OCI-LY7 (cell line): ENCODE measurements at regions not wholly inside any gene's neighbourhood (a gene's known extent, or its start where the extent isn't known, plus 50 kb on each side); places are given as distances from the start of the nearest gene placed in this dataset.

Source experiments
- BruUV-seq: library from RNA; stranded (reverse); fragments of 400-500 nt; replicated peaks from 2 replicates; lab custom pipeline; 2021; lab: Mats Ljungman, UMichigan
- CTCF ChIA-PET: fragments of 300-600 bp; sonication (Branson Sonifier 250); formaldehyde crosslinking; loops from one replicate; lab custom pipeline; 2022; ENCODE audit warnings: antibody characterized with exemption; ENCODE audit not compliant: unreplicated experiment; lab: Charles Lee
- POLR2A ChIA-PET: fragments of 300-600 bp; sonication (Branson Sonifier 250); formaldehyde crosslinking; loops from one replicate; lab custom pipeline; 2022; ENCODE audit warnings: antibody characterized with exemption; lab: Charles Lee
- DNase-seq: peaks from one replicate; pipeline ENCODE4 v3.0.0-alpha.2; 2015; ENCODE audit warnings: low spot score
- H2AFZ ChIP-seq: fragments of 200-600 bp; sonication (generic), shearing (Covaris generic); 2 replicates; pipeline ENCODE4 v1.6.1; 2014; ENCODE audit warnings: mild to moderate bottlenecking, antibody characterized with exemption, low read length, moderate library complexity
- H3K27ac ChIP-seq: fragments of 200-600 bp; sonication (generic); 2 replicates; pipeline ENCODE4 v1.5.1; 2014; ENCODE audit warnings: mixed run types, low read depth, mild to moderate bottlenecking, moderate library complexity, low read length, inconsistent platforms; ENCODE audit not compliant: poor library complexity, severe bottlenecking
- H3K36me3 ChIP-seq: fragments of 200-600 bp; sonication (generic); 2 replicates; pipeline ENCODE4 v1.6.1; 2014; ENCODE audit warnings: mild to moderate bottlenecking, antibody characterized with exemption, low read length, moderate library complexity, mixed read lengths; ENCODE audit not compliant: insufficient read depth
- H3K4me1 ChIP-seq: fragments of 200-600 bp; sonication (generic); 2 replicates; pipeline ENCODE4 v1.5.1; 2014; ENCODE audit warnings: mild to moderate bottlenecking, low read length; ENCODE audit not compliant: insufficient read depth, poor library complexity, severe bottlenecking
- H3K4me2 ChIP-seq: fragments of 200-600 bp; sonication (generic); 2 replicates; pipeline ENCODE4 v1.6.1; 2014; ENCODE audit warnings: mild to moderate bottlenecking, low read length
- H3K4me3 ChIP-seq: fragments of 200-600 bp; sonication (generic); 2 replicates; pipeline ENCODE4 v1.5.1; 2014; ENCODE audit warnings: mild to moderate bottlenecking, low read depth, low read length; ENCODE audit not compliant: poor library complexity, severe bottlenecking
- H3K79me2 ChIP-seq: fragments of 200-600 bp; sonication (generic); 2 replicates; pipeline ENCODE4 v1.6.1; 2016; ENCODE audit warnings: low read depth, mild to moderate bottlenecking, low read length, moderate library complexity, mixed read lengths; ENCODE audit not compliant: insufficient read depth
- H3K9me2 ChIP-seq: fragments of 200-600 bp; sonication (generic); 2 replicates; pipeline ENCODE4 v1.6.1; 2016; ENCODE audit warnings: mild to moderate bottlenecking, low read length, mixed read lengths; ENCODE audit not compliant: insufficient read depth
- H3K9me3 ChIP-seq: fragments of 200-600 bp; sonication (generic); 2 replicates; pipeline ENCODE4 v1.6.1; 2014; ENCODE audit warnings: mild to moderate bottlenecking, mixed run types, low read length, mixed read lengths
- H4K20me1 ChIP-seq: fragments of 200-600 bp; sonication (generic); 2 replicates; pipeline ENCODE4 v1.6.1; 2014; ENCODE audit warnings: mild to moderate bottlenecking, antibody characterized with exemption, low read length, moderate library complexity, mixed read lengths; ENCODE audit not compliant: insufficient read depth
- CTCF ChIP-seq: fragments of 200-600 bp; sonication (generic); conservative IDR thresholded peaks from 2 replicates; pipeline ENCODE4 v1.5.1; 2014; ENCODE audit warnings: mild to moderate bottlenecking, antibody characterized with exemption, low read length, moderate library complexity, mixed read lengths
- EZH2phosphoT487 ChIP-seq: fragments of 200-600 bp; sonication (generic); IDR thresholded peaks from 2 replicates; pipeline ENCODE4 v1.6.1; 2018; ENCODE audit warnings: low read depth, borderline replicate concordance, mild to moderate bottlenecking, mixed run types, antibody characterized with exemption, low read length, moderate library complexity, mixed read lengths
- intact Hi-C: fragments of 100-400 bp; cut with micrococcal nuclease; formaldehyde crosslinking; loops from one replicate; pipeline ENCODE4 v1.10.0; 2022; ENCODE audit not compliant: unreplicated experiment

DNA sequence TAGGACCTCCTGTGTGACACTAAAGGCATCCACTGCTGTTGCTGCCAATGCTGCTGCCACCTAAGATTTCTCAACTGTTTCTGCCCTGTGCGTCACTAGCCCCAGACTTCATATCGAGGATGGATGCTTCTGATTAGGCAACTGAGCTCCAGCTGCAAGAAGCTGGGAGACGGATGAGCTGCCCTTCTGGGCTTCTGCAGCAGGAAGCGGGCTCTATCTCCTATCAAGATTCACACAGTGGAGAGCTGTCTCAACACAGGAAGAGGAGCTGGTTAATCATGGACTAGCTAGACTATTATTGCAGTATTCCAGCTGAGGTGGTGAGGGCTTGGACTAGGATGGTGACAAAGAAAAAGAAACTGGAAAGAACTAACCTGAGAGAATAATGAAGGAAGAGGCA lies 59.2 kb upstream of the PELI2 start:
- H3K36me3 ChIP-seq, result no peaks in the 10 kb centered on the region
- H3K4me3 ChIP-seq, result no peak overlapping the region
- H3K9me3 ChIP-seq, result no peaks in the 10 kb centered on the region
- no peak overlapping the region for H3K27ac ChIP-seq
- DNase-seq, result no peak
- ChIA-PET POLR2A (interaction anchor here (1.2 kb wide), 1 partner anchor 9 kb away, joined by 3 read pairs; no protein-coding TSS in a partner anchor), CTCF (no interaction called here)
- H3K79me2 ChIP-seq, result no peaks in the 10 kb centered on the region
- no peak overlapping the region for H2AFZ ChIP-seq
- TF ChIP-seq EZH2phosphoT487 (no peak), CTCF (no peak)
- BruUV-seq, result no TSS peak
- H3K9me2 ChIP-seq, result no peaks in the 10 kb centered on the region
- H3K4me2 ChIP-seq, result no peak overlapping the region
- no peaks in the 10 kb centered on the region for H3K4me1 ChIP-seq
- intact Hi-C loops, result no loop called here
- no peaks in the 10 kb centered on the region for H4K20me1 ChIP-seq

DNA sequence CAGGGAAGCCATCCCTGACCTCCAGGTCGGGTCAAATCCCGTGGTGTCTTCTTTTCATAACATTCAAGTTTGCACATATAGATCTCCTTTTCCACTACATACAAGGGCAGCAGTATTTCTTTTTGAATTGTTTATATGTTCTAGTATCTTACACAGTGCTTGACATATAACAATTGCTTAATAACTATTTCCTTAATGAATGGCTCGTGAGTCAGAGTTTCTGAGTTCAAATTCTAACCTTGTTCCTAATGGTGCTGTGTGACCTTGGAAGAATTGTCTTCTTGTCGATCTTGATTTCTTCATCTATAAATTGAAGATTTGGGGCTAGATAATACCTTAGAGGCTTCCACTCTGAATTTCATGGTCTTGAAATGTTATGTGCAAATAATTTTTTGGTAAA lies 57.2 kb upstream of the PELI2 start:
- CTCF ChIA-PET, result no interaction called here
- no peak overlapping the region for H3K4me2 ChIP-seq
- H3K9me3 ChIP-seq, result no peaks in the 10 kb centered on the region

DNA sequence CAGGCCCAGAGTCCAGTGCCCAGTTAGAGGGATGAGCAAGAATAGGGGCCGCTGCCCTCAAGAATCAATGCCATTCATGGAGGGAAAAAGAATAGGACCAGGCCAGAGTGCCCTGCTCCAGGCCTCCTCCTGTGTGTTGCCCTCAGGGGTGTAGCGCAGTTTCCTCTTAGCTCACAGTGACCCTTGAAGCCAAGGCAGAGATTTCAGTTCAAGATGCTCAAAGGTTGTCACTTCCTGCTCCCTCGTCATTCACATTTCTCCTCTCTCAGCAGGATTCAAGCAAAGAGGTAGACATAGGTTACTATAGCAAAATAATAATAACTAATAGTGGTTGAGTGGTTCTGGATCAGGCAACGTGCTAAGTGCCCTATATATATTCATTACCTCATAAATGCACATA lies 55.1 kb upstream of the PELI2 start:
- Histone ChIP-seq H3K79me2 (no peaks in the 10 kb centered on the region), H3K4me3 (no peak overlapping the region), H3K9me2 (no peaks in the 10 kb centered on the region), H2AFZ (no peak overlapping the region), H3K4me1 (no peaks in the 10 kb centered on the region), H3K36me3 (no peaks in the 10 kb centered on the region), H3K27ac (no peak overlapping the region), H3K9me3 (no peaks in the 10 kb centered on the region), H4K20me1 (no peaks in the 10 kb centered on the region), H3K4me2 (no peak overlapping the region)
- intact Hi-C loops, result no loop called here
- ChIA-PET CTCF (no interaction called here), POLR2A (no interaction called here)
- no TSS peak for BruUV-seq
- DNase-seq, result no peak
- TF ChIP-seq EZH2phosphoT487 (no peak), CTCF (no peak)

More for the DNA sequence above, 57.2 kb upstream of the PELI2 start:
- H3K36me3 ChIP-seq, result no peaks in the 10 kb centered on the region
- H2AFZ ChIP-seq, result no peak overlapping the region
- no peak for DNase-seq
- no peaks in the 10 kb centered on the region for H3K9me2 ChIP-seq
- no peaks in the 10 kb centered on the region for H4K20me1 ChIP-seq
- no peak overlapping the region for H3K27ac ChIP-seq
- H3K4me1 ChIP-seq, result no peaks in the 10 kb centered on the region
- no peaks in the 10 kb centered on the region for H3K79me2 ChIP-seq
- BruUV-seq, result no TSS peak
- TF ChIP-seq EZH2phosphoT487 (no peak), CTCF (no peak)
- intact Hi-C loops, result no loop called here
- POLR2A ChIA-PET, result no interaction called here
- H3K4me3 ChIP-seq, result no peak overlapping the region
